HL-60 (cell line): ENCODE measurements at regions not wholly inside any gene's neighbourhood (a gene's known extent, or its start where the extent isn't known, plus 50 kb on each side); places are given as distances from the start of the nearest gene placed in this dataset.
A peak's percentile ranks its signal among the peaks of the same experiment; 100 is the strongest.

Source experiments
- DNase-seq, 2 experiments: peaks; one replicate each; pipeline ENCODE4 v3.0.0-alpha.2; 2010 to 2020; ENCODE audit warnings: low read depth in 1 of 2, low spot score in 1 of 2
- H3K27ac ChIP-seq: fragments of 250-450 bp; sonication (Bioruptor Pico); replicated peaks from 2 replicates; pipeline ENCODE4 v1.5.1; 2020; ENCODE audit warnings: mild to moderate bottlenecking, moderate library complexity
- H3K27me3 ChIP-seq: fragments of 250-450 bp; sonication (Bioruptor Pico); 2 replicates; pipeline ENCODE4 v1.5.1; 2021; ENCODE audit warnings: mild to moderate bottlenecking, moderate library complexity; ENCODE audit not compliant: insufficient read depth, poor library complexity, severe bottlenecking
- H3K4me3 ChIP-seq: replicated peaks from 2 replicates; pipeline ENCODE4 v1.5.1; 2011; ENCODE audit warnings: mild to moderate bottlenecking, control low read depth, low read length; ENCODE audit not compliant: insufficient read depth
- CTCF ChIP-seq: IDR thresholded peaks from one replicate; pipeline ENCODE4 v1.5.1; 2011; ENCODE audit warnings: low read length, control low read depth, inconsistent platforms; ENCODE audit not compliant: insufficient read depth
- GABPA ChIP-seq: IDR thresholded peaks from 2 replicates; pipeline ENCODE4 v1.6.1; 2012; ENCODE audit warnings: low read depth
- POLR2AphosphoS5 ChIP-seq: IDR thresholded peaks from 2 replicates; pipeline ENCODE4 v1.6.1; 2012; ENCODE audit warnings: low read depth
- SPI1 ChIP-seq: IDR thresholded peaks from 2 replicates; pipeline ENCODE4 v1.6.1; 2012; ENCODE audit warnings: low read depth, mild to moderate bottlenecking, borderline replicate concordance
- TF ChIP-seq, protein P1 (sequence below): IDR thresholded peaks from 2 replicates; pipeline ENCODE4 v1.6.1; 2012; ENCODE audit warnings: low read depth; ENCODE audit not compliant: insufficient replicate concordance

DNA sequence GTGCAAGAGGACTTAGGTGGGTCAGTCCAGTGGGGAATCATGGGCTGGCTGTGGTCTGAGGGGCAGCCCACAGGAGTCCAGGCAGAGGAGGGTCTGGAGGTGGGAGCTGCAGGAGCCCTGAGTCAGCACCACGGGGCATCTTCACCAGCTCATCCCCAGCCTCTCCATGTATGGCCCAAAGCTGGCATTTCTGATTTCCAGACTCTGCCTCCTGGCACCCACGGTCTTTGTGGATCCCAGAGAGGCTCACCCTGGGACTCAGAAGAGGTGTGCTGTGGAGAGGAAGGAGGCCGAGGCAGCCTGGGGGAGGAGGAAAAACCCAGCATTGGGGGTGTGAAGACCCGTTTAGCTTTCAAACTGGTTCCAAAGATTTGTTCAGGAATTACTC is 64.5 kb upstream of the KLF13 start:
- no peaks in the 10 kb centered on the region for H3K27me3 ChIP-seq
- TF ChIP-seq, protein P1, sequence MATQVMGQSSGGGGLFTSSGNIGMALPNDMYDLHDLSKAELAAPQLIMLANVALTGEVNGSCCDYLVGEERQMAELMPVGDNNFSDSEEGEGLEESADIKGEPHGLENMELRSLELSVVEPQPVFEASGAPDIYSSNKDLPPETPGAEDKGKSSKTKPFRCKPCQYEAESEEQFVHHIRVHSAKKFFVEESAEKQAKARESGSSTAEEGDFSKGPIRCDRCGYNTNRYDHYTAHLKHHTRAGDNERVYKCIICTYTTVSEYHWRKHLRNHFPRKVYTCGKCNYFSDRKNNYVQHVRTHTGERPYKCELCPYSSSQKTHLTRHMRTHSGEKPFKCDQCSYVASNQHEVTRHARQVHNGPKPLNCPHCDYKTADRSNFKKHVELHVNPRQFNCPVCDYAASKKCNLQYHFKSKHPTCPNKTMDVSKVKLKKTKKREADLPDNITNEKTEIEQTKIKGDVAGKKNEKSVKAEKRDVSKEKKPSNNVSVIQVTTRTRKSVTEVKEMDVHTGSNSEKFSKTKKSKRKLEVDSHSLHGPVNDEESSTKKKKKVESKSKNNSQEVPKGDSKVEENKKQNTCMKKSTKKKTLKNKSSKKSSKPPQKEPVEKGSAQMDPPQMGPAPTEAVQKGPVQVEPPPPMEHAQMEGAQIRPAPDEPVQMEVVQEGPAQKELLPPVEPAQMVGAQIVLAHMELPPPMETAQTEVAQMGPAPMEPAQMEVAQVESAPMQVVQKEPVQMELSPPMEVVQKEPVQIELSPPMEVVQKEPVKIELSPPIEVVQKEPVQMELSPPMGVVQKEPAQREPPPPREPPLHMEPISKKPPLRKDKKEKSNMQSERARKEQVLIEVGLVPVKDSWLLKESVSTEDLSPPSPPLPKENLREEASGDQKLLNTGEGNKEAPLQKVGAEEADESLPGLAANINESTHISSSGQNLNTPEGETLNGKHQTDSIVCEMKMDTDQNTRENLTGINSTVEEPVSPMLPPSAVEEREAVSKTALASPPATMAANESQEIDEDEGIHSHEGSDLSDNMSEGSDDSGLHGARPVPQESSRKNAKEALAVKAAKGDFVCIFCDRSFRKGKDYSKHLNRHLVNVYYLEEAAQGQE, result no peak
- no peak for TF ChIP-seq CTCF
- no peak for TF ChIP-seq POLR2AphosphoS5
- TF ChIP-seq SPI1, result no peak
- TF ChIP-seq GABPA, result no peak
- H3K27ac ChIP-seq, result peak overlapping the region; percentile 93
- no peak for DNase-seq
- no peak overlapping the region for H3K4me3 ChIP-seq

GRCh38 chr15:31262901-31263671 is 63.5 kb upstream of the KLF13 start:
- no peak overlapping the region for H3K4me3 ChIP-seq
- DNase-seq, result peak; percentile 96
- no peaks in the 10 kb centered on the region for H3K27me3 ChIP-seq
- H3K27ac ChIP-seq, result peak overlapping the region; percentile 93
- TF ChIP-seq SPI1 (peak; percentile 70; the same call in 1 of the 2 replicates), POLR2AphosphoS5 (no peak)

GRCh38 chr15:31263751-31264558 is 62.7 kb upstream of the KLF13 start:
- Histone ChIP-seq H3K4me3 (no peak overlapping the region), H3K27ac (peak overlapping the region; percentile 93), H3K27me3 (no peaks in the 10 kb centered on the region)
- peak; percentile 98 to 99 for DNase-seq
- TF ChIP-seq, protein P1, result no peak
- TF ChIP-seq SPI1, result peak; percentile 96
- TF ChIP-seq POLR2AphosphoS5, result peak; percentile 99
- no peak for TF ChIP-seq CTCF

DNA sequence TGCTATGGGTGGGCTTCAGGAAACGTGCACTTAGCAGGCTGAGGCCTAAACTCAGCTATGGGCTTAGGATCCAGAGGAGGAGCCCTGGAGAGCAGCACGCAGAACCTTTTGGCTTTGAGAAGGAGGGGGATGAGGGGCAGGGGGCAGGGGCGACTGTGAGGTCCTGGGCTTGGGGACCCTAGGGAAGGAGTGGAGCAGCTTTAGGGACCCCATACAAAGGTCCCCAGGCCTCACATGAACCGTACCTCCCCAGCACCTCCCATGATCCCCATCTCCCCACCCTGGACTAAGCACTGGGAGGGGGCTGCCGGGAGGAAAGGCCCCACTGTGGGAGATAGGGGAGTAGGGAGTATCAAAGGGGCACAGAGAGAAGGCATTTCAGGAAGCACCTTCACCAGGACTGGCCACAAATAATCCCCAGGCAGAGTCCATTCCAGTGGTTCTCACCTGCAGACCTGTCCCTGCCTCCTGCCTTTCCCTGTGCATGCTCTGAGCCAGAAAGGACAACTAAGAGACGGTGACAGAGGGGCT is 62.0 kb upstream of the KLF13 start:
- DNase-seq, result no peak
- peak overlapping the region; percentile 93 for H3K27ac ChIP-seq
- TF ChIP-seq CTCF (no peak), POLR2AphosphoS5 (no peak), GABPA (no peak), SPI1 (no peak)
- TF ChIP-seq, protein P1, result no peak
- H3K27me3 ChIP-seq, result no peaks in the 10 kb centered on the region
- no peak overlapping the region for H3K4me3 ChIP-seq
